ENCODE measurements at regions not wholly inside any gene's neighbourhood (a gene's known extent, or its start where the extent isn't known, plus 50 kb on each side); places are given as distances from the start of the nearest gene placed in this dataset.

DNA sequence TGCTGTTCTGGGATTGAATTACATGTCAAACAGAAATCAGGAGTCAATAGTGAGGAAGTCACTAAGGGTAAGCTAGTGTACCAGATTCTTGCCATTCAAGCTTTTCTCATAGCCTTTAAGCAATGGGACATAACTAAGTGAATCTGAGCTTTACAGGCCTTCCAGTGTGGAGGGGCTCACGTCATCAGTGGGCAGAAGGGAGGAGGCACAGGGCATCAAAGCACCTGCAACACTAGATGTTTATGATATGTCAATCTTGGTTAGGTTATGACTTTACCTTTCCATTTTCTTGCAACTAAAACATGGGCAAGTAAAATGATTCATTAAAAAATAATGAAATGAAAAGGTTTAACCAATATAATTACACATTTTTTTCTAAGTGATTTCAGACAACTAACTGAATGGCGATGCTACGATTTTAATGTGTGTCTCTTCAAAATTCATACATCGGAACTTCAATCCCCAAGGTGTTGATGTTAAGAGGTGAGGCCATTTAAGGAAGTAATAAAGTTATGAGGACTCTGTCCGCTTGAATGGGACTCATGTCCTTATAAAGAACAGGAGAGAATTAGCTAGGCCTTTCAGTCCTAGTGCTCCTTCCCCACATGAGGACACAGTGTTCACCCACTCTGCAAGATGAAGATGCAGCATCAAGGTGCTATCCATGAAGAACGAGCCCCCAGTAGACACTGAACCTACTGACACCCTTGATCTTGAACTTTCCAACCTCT is 1169.2 kb upstream of the NXPH2 start:
- no peak for DNase-seq (ENCODE audit: low spot score)

DNA sequence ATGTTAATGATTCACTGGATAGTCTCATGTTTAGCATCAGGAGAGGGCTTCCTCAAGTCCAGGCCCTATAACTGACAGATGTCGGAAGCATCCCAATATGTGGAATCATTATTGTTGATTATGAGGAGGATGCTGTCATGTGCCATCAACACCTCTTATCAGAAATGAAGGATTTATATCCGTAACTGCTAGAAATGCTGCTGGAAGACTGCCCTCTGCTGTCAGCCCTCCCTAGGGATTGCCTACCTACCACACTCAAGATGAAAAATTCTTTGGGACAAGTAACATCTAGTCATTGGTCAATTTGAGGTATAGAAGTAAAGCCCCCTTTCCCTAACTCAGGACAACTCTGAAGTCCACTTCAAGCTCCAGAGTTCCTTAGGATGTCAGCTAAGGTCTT is 1166.5 kb upstream of the NXPH2 start:
- DNase-seq (ENCODE audit: low spot score) = no peak

DNA sequence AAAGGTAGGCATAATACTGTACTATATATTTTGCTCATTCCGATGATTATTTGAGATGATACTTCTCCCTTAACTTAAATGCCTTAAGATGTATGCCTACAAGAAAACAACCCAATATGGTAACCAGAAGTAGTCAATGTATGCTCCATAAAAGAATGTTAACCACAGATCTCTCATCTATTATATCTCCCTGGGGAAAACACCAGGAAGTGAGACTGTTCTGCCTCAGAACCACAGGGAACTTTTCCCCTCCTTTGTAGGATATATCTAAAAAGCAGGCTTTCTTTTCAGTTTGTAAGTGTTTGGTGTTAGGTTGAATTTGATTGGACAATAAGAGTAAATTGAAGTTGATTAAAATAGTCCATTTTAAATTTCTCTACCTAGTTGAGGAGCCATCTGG is 1160.5 kb upstream of the NXPH2 start:
- no peak for DNase-seq (ENCODE audit: low spot score)

DNA sequence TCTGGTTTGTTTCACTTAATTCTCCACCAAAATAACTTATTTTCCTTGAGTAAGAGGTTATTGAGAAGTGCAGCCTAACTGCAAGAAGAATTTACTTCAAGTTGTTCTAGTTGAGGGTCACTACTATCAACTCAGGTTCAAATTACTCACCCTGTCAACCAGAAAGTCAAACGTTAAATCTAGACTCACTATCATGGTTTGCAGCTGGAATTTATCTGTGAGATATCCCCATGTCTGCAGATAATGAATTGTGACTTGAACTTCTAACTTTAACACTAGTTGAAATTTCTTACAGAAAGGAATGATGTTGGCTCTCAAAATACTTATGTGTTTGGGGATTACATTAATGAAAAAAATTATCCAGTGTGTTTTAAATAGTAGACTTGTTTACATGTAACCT is 1145.7 kb upstream of the NXPH2 start:
- no peak for DNase-seq (ENCODE audit: low spot score)

GRCh38 chr2:139924070-139924469 is 1143.9 kb upstream of the NXPH2 start:
- DNase-seq (ENCODE audit: low spot score) = peak; percentile 43

DNA sequence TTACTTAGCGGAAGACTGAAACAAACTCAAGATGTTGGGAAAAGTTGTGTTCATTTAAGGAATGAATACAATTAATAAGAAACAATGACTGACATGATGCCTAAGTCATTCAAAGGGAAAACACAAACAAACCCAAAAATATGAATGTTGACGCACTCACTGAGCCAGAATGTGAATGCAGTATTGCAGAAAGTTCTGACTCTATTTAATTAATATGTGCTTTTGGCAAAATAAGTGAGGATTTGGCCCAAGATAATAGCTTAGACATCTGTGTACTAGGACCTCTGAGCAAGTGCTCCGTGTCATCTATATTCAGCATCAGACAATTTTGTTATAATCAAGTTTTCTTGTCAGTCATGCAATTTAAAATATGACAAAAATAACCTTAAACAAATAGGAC is 1138.8 kb upstream of the NXPH2 start:
- DNase-seq (ENCODE audit: low spot score) = no peak

GRCh38 chr2:139917690-139918384 is 1137.6 kb upstream of the NXPH2 start:
- DNase-seq (ENCODE audit: low spot score) = no peak

DNA sequence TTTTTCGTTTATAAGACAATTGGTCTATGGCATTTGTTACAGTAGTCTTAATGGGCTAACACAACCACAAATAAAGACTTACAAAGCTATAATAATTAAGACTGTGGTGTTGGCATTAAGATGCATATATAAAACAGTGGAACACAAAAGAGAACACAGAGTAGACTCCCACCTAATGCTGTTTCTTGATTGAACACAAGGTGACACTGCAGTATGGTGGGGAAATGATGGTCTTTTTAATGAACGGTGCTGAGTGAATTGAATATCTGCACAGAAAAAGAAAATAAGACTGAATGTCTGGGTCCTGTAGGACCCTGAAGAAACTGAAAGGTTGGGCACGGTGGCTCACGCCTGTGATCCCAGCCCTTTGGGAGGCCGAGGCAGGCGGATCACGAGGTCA is 1136.6 kb upstream of the NXPH2 start:
- no peak for DNase-seq (ENCODE audit: low spot score)

DNA sequence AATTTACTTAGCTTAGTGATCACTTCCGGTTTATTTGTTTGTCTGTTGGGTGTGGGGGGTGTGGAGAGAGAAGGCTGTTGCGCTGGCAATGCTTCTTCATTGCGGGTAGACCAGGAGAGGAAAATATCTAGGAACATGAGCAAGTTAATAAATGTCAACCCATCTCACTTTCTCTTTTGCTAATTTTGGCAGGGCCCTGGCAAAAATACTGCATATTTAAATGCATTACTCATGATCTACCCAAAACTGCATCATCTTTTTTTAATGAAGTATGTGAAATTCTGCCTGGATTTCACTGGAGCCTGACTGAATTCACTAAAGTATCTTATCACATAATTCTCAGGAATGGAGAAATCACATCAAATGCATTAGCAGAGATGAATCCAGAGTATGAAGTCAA is 1131.0 kb upstream of the NXPH2 start:
- no peak for DNase-seq (ENCODE audit: low spot score)

GRCh38 chr2:139909136-139909535 is 1128.9 kb upstream of the NXPH2 start:
- DNase-seq (ENCODE audit: low spot score) = no peak

GRCh38 chr2:139905624-139906023 is 1125.4 kb upstream of the NXPH2 start:
- no peak for DNase-seq (ENCODE audit: low spot score)

- DNase-seq (ENCODE audit: low spot score) = no peak
These were observed 1111.4 kb upstream of the NXPH2 start for GRCh38 chr2:139891636-139892035.

- DNase-seq (ENCODE audit: low spot score) = no peak
These were observed 1105.8 kb upstream of the NXPH2 start for GRCh38 chr2:139885921-139886498.

DNA sequence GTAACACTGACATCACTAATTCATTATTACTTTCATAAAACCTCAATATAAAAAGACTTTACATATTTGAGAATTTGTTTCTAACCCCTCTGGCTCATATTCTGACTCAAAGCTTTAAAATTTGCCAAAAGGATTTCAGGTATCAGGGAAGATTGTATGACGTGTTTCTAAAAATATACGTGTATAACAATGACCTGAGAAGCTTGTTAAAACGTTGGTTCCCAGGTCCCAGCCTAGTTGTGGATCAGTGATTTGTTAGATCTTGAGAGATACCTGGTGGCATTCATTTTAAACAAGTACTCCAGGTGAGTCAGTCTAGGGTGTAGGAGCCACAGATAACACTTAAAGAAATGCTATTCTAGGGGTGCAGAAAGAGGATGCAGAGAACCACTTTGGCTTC is 1096.8 kb upstream of the NXPH2 start:
- no peak for DNase-seq (ENCODE audit: low spot score)

GRCh38 chr2:139876321-139876720 is 1096.1 kb upstream of the NXPH2 start:
- no peak for DNase-seq (ENCODE audit: low spot score)

DNA sequence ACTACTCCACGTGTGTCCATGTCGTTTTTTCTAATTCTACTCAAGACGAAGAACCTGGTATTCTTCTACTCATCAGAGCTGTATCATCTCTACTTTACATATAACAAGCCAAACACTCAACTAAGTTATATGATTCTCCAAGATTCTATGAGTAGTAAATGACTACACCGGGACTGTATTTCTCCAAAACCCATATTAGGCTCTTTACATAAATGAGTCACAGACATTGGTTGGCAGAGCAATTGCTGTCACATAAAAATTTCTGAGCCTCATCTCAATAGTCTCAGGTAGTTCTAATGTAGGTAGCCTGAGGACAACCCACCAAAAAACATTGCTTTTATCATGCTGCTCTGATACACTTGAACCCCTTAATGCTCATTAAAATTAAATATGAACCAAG is 1092.3 kb upstream of the NXPH2 start:
- no peak for DNase-seq (ENCODE audit: low spot score)

DNA sequence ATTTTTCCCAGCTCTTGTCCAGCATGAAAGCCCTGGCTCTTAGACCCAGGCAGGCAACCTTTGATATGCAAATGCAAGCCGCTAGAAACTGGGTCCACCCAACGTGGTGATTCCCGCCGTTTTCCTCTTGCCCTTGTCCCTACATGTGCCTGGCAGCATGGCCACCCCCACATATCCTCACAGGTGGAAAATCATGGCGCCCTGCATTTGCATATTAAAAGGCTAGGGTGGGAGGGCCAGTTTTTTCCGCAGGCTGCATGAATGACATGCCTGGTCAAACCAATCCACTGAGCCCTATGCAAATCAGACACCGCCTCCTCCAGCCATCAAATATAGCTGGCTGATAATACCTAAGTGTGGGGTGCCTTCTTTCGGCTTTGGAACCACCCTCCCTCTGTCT is 1091.8 kb upstream of the NXPH2 start:
- DNase-seq (ENCODE audit: low spot score) = no peak

DNA sequence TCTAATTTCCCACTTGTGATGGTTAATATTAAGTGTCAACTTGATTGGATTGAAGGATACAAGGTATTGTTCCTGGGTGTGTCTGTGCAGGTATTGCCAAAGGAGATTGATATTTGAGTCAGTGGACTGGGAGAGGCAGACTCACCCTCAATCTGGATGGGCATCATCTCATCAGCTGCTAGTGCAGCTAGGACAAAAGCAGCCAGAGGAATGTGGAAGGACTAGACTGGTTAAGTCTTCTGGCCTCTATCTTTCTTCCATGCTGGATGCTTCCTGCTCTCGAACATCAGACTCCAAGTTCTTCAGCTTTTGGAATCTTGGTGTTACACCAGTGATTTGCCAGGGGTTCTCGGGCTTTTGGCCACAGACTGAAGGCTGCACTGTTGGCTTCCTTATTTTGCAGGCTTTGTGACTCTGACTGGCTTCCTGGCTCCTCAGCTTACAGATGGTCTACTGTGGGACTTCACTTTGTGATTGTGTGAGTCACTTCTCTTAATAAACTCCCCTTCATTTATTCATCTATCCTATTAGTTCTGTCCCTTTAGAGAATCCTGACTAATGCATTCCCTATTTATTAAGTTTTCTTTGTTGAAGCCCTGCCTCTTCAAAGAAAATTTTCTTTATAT is 1087.5 kb upstream of the NXPH2 start:
- DNase-seq (ENCODE audit: low spot score) = no peak

- no peak for DNase-seq (ENCODE audit: low spot score)
These were observed 1084.7 kb upstream of the NXPH2 start for GRCh38 chr2:139864821-139865302.

DNA sequence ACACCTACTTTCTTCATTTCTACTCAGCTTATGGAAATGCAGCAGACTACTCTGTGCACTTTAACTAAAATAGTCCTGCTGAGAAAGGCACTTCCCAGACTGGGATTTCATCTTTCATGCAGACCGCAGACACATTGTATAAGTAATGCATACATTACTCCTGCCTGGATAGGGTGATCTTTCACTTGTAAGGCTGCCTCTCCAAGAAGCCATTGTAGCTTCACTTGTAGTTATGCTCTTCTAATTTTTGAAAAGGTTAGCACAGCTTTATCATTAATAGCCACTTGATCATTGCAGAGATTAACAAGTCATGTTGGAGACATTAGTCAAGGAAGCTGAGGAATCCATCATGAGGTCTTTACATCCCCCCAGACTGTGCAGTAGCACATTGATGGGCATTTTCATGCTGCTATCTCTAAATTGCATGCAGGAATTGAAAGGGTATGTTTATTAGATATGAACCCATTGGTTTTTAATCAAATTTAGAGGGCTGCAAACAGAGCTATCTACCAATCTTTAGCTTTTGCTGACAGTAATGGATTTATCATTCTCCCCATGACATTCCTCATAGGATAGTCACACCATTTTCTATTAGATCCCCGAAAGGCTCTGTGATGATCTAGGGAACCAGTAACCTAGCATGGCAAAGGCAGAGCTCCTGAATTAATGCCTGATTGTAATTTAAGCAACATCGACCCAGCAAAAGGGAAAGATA is 1074.7 kb upstream of the NXPH2 start:
- no peak for DNase-seq (ENCODE audit: low spot score)

- DNase-seq (ENCODE audit: low spot score) = no peak
These were observed 1070.2 kb upstream of the NXPH2 start for GRCh38 chr2:139850254-139850890.
